HEK293 (cell line): ENCODE measurements at regions not wholly inside any gene's neighbourhood (a gene's known extent, or its start where the extent isn't known, plus 50 kb on each side); places are given as distances from the start of the nearest gene placed in this dataset.
A peak's percentile ranks its signal among the peaks of the same experiment; 100 is the strongest.

Experiments
- GLIS1 ChIP-seq: fragments of 450-650 bp; formaldehyde crosslinking; IDR thresholded peaks from 2 replicates; pipeline ENCODE4 v1.5.1; 2016; ENCODE audit warnings: missing biosample characterization, missing genetic modification characterization
- KLF10 ChIP-seq: fragments of 450-650 bp; IDR thresholded peaks from 2 replicates; pipeline ENCODE4 v1.5.1; 2018; ENCODE audit warnings: missing biosample characterization, mild to moderate bottlenecking, missing genetic modification characterization
- KLF16 ChIP-seq: fragments of 450-650 bp; formaldehyde crosslinking; IDR thresholded peaks from 2 replicates; pipeline ENCODE4 v1.5.1; 2017; ENCODE audit warnings: missing biosample characterization, missing genetic modification characterization
- OSR2 ChIP-seq: fragments of 450-650 bp; formaldehyde crosslinking; IDR thresholded peaks from 2 replicates; pipeline ENCODE4 v1.5.1; 2016; ENCODE audit warnings: missing biosample characterization, missing genetic modification characterization
- PRDM1 ChIP-seq: fragments of 450-650 bp; formaldehyde crosslinking; IDR thresholded peaks from 2 replicates; pipeline ENCODE4; 2016; ENCODE audit warnings: missing biosample characterization, missing genetic modification characterization
- TCF7L2 ChIP-seq: IDR thresholded peaks from 2 replicates; pipeline ENCODE4 v1.6.1; 2011; ENCODE audit warnings: low read depth, mild to moderate bottlenecking, inconsistent platforms, low read length, moderate library complexity, borderline replicate concordance
- YY2 ChIP-seq: fragments of 450-650 bp; formaldehyde crosslinking; IDR thresholded peaks from 2 replicates; pipeline ENCODE4 v1.5.1; 2016; ENCODE audit warnings: missing biosample characterization, missing genetic modification characterization
- ZNF239 ChIP-seq: fragments of 450-650 bp; formaldehyde crosslinking; IDR thresholded peaks from 2 replicates; pipeline ENCODE4 v1.5.1; 2016; ENCODE audit warnings: missing biosample characterization, missing genetic modification characterization
- ZNF394 ChIP-seq: fragments of 450-650 bp; formaldehyde crosslinking; IDR thresholded peaks from 2 replicates; pipeline ENCODE4 v1.5.1; 2016; ENCODE audit warnings: missing biosample characterization, missing genetic modification characterization, mild to moderate bottlenecking, moderate library complexity, borderline replicate concordance
- ZNF416 ChIP-seq: fragments of 450-650 bp; formaldehyde crosslinking; IDR thresholded peaks from 2 replicates; pipeline ENCODE4 v1.5.1; 2016; ENCODE audit warnings: missing biosample characterization, missing genetic modification characterization
- ZNF423 ChIP-seq: fragments of 450-650 bp; formaldehyde crosslinking; IDR thresholded peaks from 2 replicates; pipeline ENCODE4 v1.5.1; 2016; ENCODE audit warnings: missing biosample characterization, missing genetic modification characterization
- ZNF501 ChIP-seq: fragments of 450-650 bp; formaldehyde crosslinking; IDR thresholded peaks from 2 replicates; pipeline ENCODE4 v1.5.1; 2016; ENCODE audit warnings: missing biosample characterization, missing genetic modification characterization
- ZNF843 ChIP-seq: fragments of 450-650 bp; formaldehyde crosslinking; IDR thresholded peaks from 2 replicates; pipeline ENCODE4 v1.5.1; 2016; ENCODE audit warnings: missing biosample characterization, missing genetic modification characterization
- TF ChIP-seq, protein P1 (sequence below): fragments of 450-650 bp; formaldehyde crosslinking; IDR thresholded peaks from 2 replicates; pipeline ENCODE4 v1.5.1; 2016; ENCODE audit warnings: missing biosample characterization, missing genetic modification characterization, borderline replicate concordance
- TF ChIP-seq, protein P2 (sequence below): fragments of 450-650 bp; formaldehyde crosslinking; IDR thresholded peaks from 2 replicates; pipeline ENCODE4 v1.5.1; 2017; ENCODE audit warnings: missing biosample characterization, missing genetic modification characterization
- TF ChIP-seq, protein P3 (sequence below): sonication (generic); formaldehyde crosslinking; IDR thresholded peaks from 2 replicates; pipeline ENCODE4 v1.8.1; 2022; ENCODE audit warnings: mild to moderate bottlenecking, moderate library complexity, missing genetic modification reagents
- TF ChIP-seq, protein P4 (sequence below): fragments of 450-650 bp; formaldehyde crosslinking; IDR thresholded peaks from 2 replicates; pipeline ENCODE4 v1.5.1; 2016; ENCODE audit warnings: missing biosample characterization, missing genetic modification characterization
- TF ChIP-seq, protein P5 (sequence below): fragments of 450-650 bp; formaldehyde crosslinking; IDR thresholded peaks from 2 replicates; pipeline ENCODE4 v1.5.1; 2016; ENCODE audit warnings: missing biosample characterization, missing genetic modification characterization, low read depth
- TF ChIP-seq, protein P6 (sequence below): fragments of 450-650 bp; formaldehyde crosslinking; IDR thresholded peaks from 2 replicates; pipeline ENCODE4 v1.5.1; 2016; ENCODE audit warnings: missing biosample characterization, missing genetic modification characterization, borderline replicate concordance

DNA sequence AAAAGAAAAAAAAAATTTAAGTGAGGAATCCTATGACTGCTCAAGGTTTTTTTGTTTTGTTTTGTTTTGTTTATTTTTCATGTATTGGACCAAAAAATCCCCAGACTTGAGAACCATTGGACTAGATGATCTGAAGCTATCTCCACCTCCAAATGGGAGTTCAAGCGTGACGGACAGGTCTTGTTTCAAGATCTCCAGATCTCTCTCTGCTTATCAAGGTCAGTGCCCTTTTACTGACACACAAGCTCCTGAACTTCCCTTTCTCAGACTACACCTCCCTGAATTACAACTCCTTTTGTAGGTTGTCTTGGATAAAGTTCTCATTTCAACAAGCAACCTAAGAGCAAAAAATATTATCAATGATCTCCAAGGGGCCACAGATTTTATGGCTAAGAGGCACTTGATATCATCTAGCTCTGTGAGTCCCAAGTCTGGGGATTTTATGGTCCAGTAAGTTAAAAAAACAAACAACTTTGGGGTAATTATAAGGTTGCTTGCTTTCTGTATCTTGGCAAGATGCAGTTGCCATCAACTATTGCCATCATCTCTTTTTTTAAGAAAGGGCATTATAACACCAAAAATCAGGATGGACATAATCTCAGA lies 396.0 kb upstream of the ATP5MC3 start (continued):
- TF ChIP-seq, protein P1, sequence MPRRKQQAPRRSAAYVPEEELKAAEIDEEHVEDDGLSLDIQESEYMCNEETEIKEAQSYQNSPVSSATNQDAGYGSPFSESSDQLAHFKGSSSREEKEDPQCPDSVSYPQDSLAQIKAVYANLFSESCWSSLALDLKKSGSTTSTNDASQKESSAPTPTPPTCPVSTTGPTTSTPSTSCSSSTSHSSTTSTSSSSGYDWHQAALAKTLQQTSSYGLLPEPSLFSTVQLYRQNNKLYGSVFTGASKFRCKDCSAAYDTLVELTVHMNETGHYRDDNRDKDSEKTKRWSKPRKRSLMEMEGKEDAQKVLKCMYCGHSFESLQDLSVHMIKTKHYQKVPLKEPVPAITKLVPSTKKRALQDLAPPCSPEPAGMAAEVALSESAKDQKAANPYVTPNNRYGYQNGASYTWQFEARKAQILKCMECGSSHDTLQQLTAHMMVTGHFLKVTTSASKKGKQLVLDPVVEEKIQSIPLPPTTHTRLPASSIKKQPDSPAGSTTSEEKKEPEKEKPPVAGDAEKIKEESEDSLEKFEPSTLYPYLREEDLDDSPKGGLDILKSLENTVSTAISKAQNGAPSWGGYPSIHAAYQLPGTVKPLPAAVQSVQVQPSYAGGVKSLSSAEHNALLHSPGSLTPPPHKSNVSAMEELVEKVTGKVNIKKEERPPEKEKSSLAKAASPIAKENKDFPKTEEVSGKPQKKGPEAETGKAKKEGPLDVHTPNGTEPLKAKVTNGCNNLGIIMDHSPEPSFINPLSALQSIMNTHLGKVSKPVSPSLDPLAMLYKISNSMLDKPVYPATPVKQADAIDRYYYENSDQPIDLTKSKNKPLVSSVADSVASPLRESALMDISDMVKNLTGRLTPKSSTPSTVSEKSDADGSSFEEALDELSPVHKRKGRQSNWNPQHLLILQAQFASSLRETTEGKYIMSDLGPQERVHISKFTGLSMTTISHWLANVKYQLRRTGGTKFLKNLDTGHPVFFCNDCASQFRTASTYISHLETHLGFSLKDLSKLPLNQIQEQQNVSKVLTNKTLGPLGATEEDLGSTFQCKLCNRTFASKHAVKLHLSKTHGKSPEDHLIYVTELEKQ (tag by site-specific recombination), result no peak
- peak; percentile 67 for TF ChIP-seq OSR2
- TF ChIP-seq ZNF394 (tag by site-specific recombination), result no peak
- no peak for TF ChIP-seq ZNF416 (tag by site-specific recombination)
- TF ChIP-seq, protein P2, sequence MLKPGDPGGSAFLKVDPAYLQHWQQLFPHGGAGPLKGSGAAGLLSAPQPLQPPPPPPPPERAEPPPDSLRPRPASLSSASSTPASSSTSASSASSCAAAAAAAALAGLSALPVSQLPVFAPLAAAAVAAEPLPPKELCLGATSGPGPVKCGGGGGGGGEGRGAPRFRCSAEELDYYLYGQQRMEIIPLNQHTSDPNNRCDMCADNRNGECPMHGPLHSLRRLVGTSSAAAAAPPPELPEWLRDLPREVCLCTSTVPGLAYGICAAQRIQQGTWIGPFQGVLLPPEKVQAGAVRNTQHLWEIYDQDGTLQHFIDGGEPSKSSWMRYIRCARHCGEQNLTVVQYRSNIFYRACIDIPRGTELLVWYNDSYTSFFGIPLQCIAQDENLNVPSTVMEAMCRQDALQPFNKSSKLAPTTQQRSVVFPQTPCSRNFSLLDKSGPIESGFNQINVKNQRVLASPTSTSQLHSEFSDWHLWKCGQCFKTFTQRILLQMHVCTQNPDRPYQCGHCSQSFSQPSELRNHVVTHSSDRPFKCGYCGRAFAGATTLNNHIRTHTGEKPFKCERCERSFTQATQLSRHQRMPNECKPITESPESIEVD (tag by site-specific recombination), result peak; percentile 27; the same call in 1 of the 2 replicates
- TF ChIP-seq, protein P3, sequence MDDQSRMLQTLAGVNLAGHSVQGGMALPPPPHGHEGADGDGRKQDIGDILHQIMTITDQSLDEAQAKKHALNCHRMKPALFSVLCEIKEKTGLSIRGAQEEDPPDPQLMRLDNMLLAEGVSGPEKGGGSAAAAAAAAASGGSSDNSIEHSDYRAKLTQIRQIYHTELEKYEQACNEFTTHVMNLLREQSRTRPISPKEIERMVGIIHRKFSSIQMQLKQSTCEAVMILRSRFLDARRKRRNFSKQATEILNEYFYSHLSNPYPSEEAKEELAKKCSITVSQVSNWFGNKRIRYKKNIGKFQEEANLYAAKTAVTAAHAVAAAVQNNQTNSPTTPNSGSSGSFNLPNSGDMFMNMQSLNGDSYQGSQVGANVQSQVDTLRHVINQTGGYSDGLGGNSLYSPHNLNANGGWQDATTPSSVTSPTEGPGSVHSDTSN, result no peak
- no peak for TF ChIP-seq ZNF501 (tag by site-specific recombination)
- TF ChIP-seq, protein P4, sequence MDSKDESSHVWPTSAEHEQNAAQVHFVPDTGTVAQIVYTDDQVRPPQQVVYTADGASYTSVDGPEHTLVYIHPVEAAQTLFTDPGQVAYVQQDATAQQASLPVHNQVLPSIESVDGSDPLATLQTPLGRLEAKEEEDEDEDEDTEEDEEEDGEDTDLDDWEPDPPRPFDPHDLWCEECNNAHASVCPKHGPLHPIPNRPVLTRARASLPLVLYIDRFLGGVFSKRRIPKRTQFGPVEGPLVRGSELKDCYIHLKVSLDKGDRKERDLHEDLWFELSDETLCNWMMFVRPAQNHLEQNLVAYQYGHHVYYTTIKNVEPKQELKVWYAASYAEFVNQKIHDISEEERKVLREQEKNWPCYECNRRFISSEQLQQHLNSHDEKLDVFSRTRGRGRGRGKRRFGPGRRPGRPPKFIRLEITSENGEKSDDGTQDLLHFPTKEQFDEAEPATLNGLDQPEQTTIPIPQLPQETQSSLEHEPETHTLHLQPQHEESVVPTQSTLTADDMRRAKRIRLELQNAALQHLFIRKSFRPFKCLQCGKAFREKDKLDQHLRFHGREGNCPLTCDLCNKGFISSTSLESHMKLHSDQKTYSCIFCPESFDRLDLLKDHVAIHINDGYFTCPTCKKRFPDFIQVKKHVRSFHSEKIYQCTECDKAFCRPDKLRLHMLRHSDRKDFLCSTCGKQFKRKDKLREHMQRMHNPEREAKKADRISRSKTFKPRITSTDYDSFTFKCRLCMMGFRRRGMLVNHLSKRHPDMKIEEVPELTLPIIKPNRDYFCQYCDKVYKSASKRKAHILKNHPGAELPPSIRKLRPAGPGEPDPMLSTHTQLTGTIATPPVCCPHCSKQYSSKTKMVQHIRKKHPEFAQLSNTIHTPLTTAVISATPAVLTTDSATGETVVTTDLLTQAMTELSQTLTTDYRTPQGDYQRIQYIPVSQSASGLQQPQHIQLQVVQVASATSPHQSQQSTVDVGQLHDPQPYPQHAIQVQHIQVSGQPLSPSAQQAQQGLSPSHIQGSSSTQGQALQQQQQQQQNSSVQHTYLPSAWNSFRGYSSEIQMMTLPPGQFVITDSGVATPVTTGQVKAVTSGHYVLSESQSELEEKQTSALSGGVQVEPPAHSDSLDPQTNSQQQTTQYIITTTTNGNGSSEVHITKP (tag by site-specific recombination), result no peak
- no peak for TF ChIP-seq YY2 (tag by site-specific recombination)
- TF ChIP-seq GLIS1 (tag by site-specific recombination), result peak; percentile 32; the same call in 1 of the 2 replicates
- TF ChIP-seq, protein P5, sequence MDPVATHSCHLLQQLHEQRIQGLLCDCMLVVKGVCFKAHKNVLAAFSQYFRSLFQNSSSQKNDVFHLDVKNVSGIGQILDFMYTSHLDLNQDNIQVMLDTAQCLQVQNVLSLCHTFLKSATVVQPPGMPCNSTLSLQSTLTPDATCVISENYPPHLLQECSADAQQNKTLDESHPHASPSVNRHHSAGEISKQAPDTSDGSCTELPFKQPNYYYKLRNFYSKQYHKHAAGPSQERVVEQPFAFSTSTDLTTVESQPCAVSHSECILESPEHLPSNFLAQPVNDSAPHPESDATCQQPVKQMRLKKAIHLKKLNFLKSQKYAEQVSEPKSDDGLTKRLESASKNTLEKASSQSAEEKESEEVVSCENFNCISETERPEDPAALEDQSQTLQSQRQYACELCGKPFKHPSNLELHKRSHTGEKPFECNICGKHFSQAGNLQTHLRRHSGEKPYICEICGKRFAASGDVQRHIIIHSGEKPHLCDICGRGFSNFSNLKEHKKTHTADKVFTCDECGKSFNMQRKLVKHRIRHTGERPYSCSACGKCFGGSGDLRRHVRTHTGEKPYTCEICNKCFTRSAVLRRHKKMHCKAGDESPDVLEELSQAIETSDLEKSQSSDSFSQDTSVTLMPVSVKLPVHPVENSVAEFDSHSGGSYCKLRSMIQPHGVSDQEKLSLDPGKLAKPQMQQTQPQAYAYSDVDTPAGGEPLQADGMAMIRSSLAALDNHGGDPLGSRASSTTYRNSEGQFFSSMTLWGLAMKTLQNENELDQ (tag by site-specific recombination), result no peak
- no peak for TF ChIP-seq KLF10
- no peak for TF ChIP-seq PRDM1 (tag by site-specific recombination)
- TF ChIP-seq ZNF843 (tag by site-specific recombination), result peak; percentile 54
- TF ChIP-seq KLF16 (tag by site-specific recombination), result no peak
- TF ChIP-seq, protein P6, sequence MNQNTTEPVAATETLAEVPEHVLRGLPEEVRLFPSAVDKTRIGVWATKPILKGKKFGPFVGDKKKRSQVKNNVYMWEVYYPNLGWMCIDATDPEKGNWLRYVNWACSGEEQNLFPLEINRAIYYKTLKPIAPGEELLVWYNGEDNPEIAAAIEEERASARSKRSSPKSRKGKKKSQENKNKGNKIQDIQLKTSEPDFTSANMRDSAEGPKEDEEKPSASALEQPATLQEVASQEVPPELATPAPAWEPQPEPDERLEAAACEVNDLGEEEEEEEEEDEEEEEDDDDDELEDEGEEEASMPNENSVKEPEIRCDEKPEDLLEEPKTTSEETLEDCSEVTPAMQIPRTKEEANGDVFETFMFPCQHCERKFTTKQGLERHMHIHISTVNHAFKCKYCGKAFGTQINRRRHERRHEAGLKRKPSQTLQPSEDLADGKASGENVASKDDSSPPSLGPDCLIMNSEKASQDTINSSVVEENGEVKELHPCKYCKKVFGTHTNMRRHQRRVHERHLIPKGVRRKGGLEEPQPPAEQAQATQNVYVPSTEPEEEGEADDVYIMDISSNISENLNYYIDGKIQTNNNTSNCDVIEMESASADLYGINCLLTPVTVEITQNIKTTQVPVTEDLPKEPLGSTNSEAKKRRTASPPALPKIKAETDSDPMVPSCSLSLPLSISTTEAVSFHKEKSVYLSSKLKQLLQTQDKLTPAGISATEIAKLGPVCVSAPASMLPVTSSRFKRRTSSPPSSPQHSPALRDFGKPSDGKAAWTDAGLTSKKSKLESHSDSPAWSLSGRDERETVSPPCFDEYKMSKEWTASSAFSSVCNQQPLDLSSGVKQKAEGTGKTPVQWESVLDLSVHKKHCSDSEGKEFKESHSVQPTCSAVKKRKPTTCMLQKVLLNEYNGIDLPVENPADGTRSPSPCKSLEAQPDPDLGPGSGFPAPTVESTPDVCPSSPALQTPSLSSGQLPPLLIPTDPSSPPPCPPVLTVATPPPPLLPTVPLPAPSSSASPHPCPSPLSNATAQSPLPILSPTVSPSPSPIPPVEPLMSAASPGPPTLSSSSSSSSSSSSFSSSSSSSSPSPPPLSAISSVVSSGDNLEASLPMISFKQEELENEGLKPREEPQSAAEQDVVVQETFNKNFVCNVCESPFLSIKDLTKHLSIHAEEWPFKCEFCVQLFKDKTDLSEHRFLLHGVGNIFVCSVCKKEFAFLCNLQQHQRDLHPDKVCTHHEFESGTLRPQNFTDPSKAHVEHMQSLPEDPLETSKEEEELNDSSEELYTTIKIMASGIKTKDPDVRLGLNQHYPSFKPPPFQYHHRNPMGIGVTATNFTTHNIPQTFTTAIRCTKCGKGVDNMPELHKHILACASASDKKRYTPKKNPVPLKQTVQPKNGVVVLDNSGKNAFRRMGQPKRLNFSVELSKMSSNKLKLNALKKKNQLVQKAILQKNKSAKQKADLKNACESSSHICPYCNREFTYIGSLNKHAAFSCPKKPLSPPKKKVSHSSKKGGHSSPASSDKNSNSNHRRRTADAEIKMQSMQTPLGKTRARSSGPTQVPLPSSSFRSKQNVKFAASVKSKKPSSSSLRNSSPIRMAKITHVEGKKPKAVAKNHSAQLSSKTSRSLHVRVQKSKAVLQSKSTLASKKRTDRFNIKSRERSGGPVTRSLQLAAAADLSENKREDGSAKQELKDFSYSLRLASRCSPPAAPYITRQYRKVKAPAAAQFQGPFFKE (tag by site-specific recombination), result no peak
- TF ChIP-seq ZNF239 (tag by site-specific recombination), result no peak
- no peak for TF ChIP-seq ZNF423 (tag by site-specific recombination)
- peak; percentile 58; the same call in 1 of the 2 replicates for TF ChIP-seq TCF7L2
